ENCODE measurements at regions not wholly inside any gene's neighbourhood (a gene's known extent, or its start where the extent isn't known, plus 50 kb on each side); places are given as distances from the start of the nearest gene placed in this dataset.

GRCh38 chrX:110584083-110584482 lies 211.5 kb downstream of the CHRDL1 start:
- no peak overlapping the region for H3K4ac ChIP-seq (ENCODE audit: low read depth, low read length)
- DNase-seq = no peak
- no peak overlapping the region for H3K18ac ChIP-seq (ENCODE audit: low read length)
- H3K4me1 ChIP-seq (ENCODE audit: control insufficient read depth, low read depth, low read length) = no peaks in the 10 kb centered on the region
- H4K8ac ChIP-seq (ENCODE audit: low read depth, low read length) = no peak overlapping the region
- no peak overlapping the region for H3K23ac ChIP-seq (ENCODE audit: low read length)
- H2BK120ac ChIP-seq (ENCODE audit: low read depth, low read length) = no peak overlapping the region
- H3K56ac ChIP-seq (ENCODE audit: low read length) = no peak overlapping the region
- H3K27ac ChIP-seq (ENCODE audit: low read depth, low read length) = no peak overlapping the region
- no peak overlapping the region for H2BK5ac ChIP-seq (ENCODE audit: low read length)
- H3K4me2 ChIP-seq (ENCODE audit: low read length) = no peak overlapping the region
- no peak overlapping the region for H3K4me3 ChIP-seq (ENCODE audit: low read length)
- WGBS (ENCODE audit: extremely low coverage, insufficient coverage, low lambda C conversion rate) = no CpG with 5 or more reads among the region's 3 CpGs
- H3K9ac ChIP-seq (ENCODE audit: low read length) = no peak overlapping the region
- H3K79me2 ChIP-seq (ENCODE audit: control insufficient read depth, insufficient read depth, low read length) = no peaks in the 10 kb centered on the region
- no peak overlapping the region for H2BK15ac ChIP-seq (replicated peaks; ENCODE audit: low read depth)
- H3K79me1 ChIP-seq (ENCODE audit: low read length) = no peaks in the 10 kb centered on the region
- no peaks in the 10 kb centered on the region for H3K36me3 ChIP-seq (ENCODE audit: control insufficient read depth, insufficient read depth, low read length)
- no peaks in the 10 kb centered on the region for H3K27me3 ChIP-seq (ENCODE audit: insufficient read depth, low read length, poor library complexity)
- H2AK5ac ChIP-seq (ENCODE audit: low read length) = no peak overlapping the region
- no peak overlapping the region for H4K5ac ChIP-seq (ENCODE audit: low read length)

GRCh38 chrX:110588164-110588563 lies 207.5 kb downstream of the CHRDL1 start:
- H2AK5ac ChIP-seq (ENCODE audit: low read length) = no peak overlapping the region
- H3K27ac ChIP-seq (ENCODE audit: low read depth, low read length) = no peak overlapping the region
- H3K23ac ChIP-seq (ENCODE audit: low read length) = no peak overlapping the region
- H4K8ac ChIP-seq (ENCODE audit: low read depth, low read length) = no peak overlapping the region
- H3K36me3 ChIP-seq (ENCODE audit: control insufficient read depth, insufficient read depth, low read length) = no peaks in the 10 kb centered on the region
- no peaks in the 10 kb centered on the region for H3K27me3 ChIP-seq (ENCODE audit: insufficient read depth, low read length, poor library complexity)
- no peak for DNase-seq
- H3K79me1 ChIP-seq (ENCODE audit: low read length) = no peaks in the 10 kb centered on the region
- H3K56ac ChIP-seq (ENCODE audit: low read length) = no peak overlapping the region
- H2BK15ac ChIP-seq (replicated peaks; ENCODE audit: low read depth) = no peak overlapping the region
- H4K5ac ChIP-seq (ENCODE audit: low read length) = no peak overlapping the region
- no peak overlapping the region for H3K4me2 ChIP-seq (ENCODE audit: low read length)
- no peaks in the 10 kb centered on the region for H3K79me2 ChIP-seq (ENCODE audit: control insufficient read depth, insufficient read depth, low read length)
- H3K4ac ChIP-seq (ENCODE audit: low read depth, low read length) = no peak overlapping the region
- H3K18ac ChIP-seq (ENCODE audit: low read length) = no peak overlapping the region
- H3K4me1 ChIP-seq (ENCODE audit: control insufficient read depth, low read depth, low read length) = no peaks in the 10 kb centered on the region
- no peak overlapping the region for H2BK120ac ChIP-seq (ENCODE audit: low read depth, low read length)
- no CpG with 5 or more reads among the region's 2 CpGs for WGBS (ENCODE audit: extremely low coverage, insufficient coverage, low lambda C conversion rate)
- H3K9ac ChIP-seq (ENCODE audit: low read length) = no peak overlapping the region
- H2BK5ac ChIP-seq (ENCODE audit: low read length) = no peak overlapping the region
- H3K4me3 ChIP-seq (ENCODE audit: low read length) = no peak overlapping the region

GRCh38 chrX:110588853-110589252 lies 206.8 kb downstream of the CHRDL1 start:
- Histone ChIP-seq H3K79me1 (ENCODE audit: low read length) (no peaks in the 10 kb centered on the region), H3K18ac (ENCODE audit: low read length) (no peak overlapping the region), H3K4me1 (ENCODE audit: control insufficient read depth, low read depth, low read length) (no peaks in the 10 kb centered on the region), H3K79me2 (ENCODE audit: control insufficient read depth, insufficient read depth, low read length) (no peaks in the 10 kb centered on the region), H3K36me3 (ENCODE audit: control insufficient read depth, insufficient read depth, low read length) (no peaks in the 10 kb centered on the region), H3K4ac (ENCODE audit: low read depth, low read length) (no peak overlapping the region), H3K56ac (ENCODE audit: low read length) (no peak overlapping the region), H3K4me3 (ENCODE audit: low read length) (no peak overlapping the region), H2BK15ac (replicated peaks; ENCODE audit: low read depth) (no peak overlapping the region), H4K8ac (ENCODE audit: low read depth, low read length) (no peak overlapping the region), H4K5ac (ENCODE audit: low read length) (no peak overlapping the region), H3K27ac (ENCODE audit: low read depth, low read length) (no peak overlapping the region), H3K27me3 (ENCODE audit: insufficient read depth, low read length, poor library complexity) (no peaks in the 10 kb centered on the region), H3K4me2 (ENCODE audit: low read length) (no peak overlapping the region), H2BK120ac (ENCODE audit: low read depth, low read length) (no peak overlapping the region), H3K23ac (ENCODE audit: low read length) (no peak overlapping the region), H3K9ac (ENCODE audit: low read length) (no peak overlapping the region), H2AK5ac (ENCODE audit: low read length) (no peak overlapping the region), H2BK5ac (ENCODE audit: low read length) (no peak overlapping the region)
- DNase-seq = no peak
- WGBS (ENCODE audit: extremely low coverage, insufficient coverage, low lambda C conversion rate) = no CpG with 5 or more reads among the region's 2 CpGs

- H3K4me1 ChIP-seq (ENCODE audit: control insufficient read depth, low read depth, low read length) = no peaks in the 10 kb centered on the region
- no peak overlapping the region for H3K4me2 ChIP-seq (ENCODE audit: low read length)
- no peak overlapping the region for H2AK5ac ChIP-seq (ENCODE audit: low read length)
- no peaks in the 10 kb centered on the region for H3K36me3 ChIP-seq (ENCODE audit: control insufficient read depth, insufficient read depth, low read length)
- H3K27ac ChIP-seq (ENCODE audit: low read depth, low read length) = no peak overlapping the region
- H2BK15ac ChIP-seq (replicated peaks; ENCODE audit: low read depth) = no peak overlapping the region
- H3K4me3 ChIP-seq (ENCODE audit: low read length) = no peak overlapping the region
- no peak overlapping the region for H3K9ac ChIP-seq (ENCODE audit: low read length)
- H2BK120ac ChIP-seq (ENCODE audit: low read depth, low read length) = no peak overlapping the region
- DNase-seq = peak; percentile 2
- no peaks in the 10 kb centered on the region for H3K27me3 ChIP-seq (ENCODE audit: insufficient read depth, low read length, poor library complexity)
- H3K79me2 ChIP-seq (ENCODE audit: control insufficient read depth, insufficient read depth, low read length) = no peaks in the 10 kb centered on the region
- H2BK5ac ChIP-seq (ENCODE audit: low read length) = no peak overlapping the region
- H4K8ac ChIP-seq (ENCODE audit: low read depth, low read length) = no peak overlapping the region
- no peak overlapping the region for H3K23ac ChIP-seq (ENCODE audit: low read length)
- H3K56ac ChIP-seq (ENCODE audit: low read length) = no peak overlapping the region
- no peak overlapping the region for H3K18ac ChIP-seq (ENCODE audit: low read length)
- no peak overlapping the region for H3K4ac ChIP-seq (ENCODE audit: low read depth, low read length)
- no peaks in the 10 kb centered on the region for H3K79me1 ChIP-seq (ENCODE audit: low read length)
- no CpG with 5 or more reads among the region's 8 CpGs for WGBS (ENCODE audit: extremely low coverage, insufficient coverage, low lambda C conversion rate)
- H4K5ac ChIP-seq (ENCODE audit: low read length) = no peak overlapping the region
Measured at GRCh38 chrX:110600745-110601310, 194.8 kb downstream of the CHRDL1 start.

- Histone ChIP-seq H3K79me1 (ENCODE audit: low read length) (no peaks in the 10 kb centered on the region), H3K27ac (ENCODE audit: low read depth, low read length) (no peak overlapping the region), H2BK120ac (ENCODE audit: low read depth, low read length) (no peak overlapping the region), H3K4me1 (ENCODE audit: control insufficient read depth, low read depth, low read length) (no peaks in the 10 kb centered on the region), H3K4me3 (ENCODE audit: low read length) (no peak overlapping the region), H4K8ac (ENCODE audit: low read depth, low read length) (no peak overlapping the region), H4K5ac (ENCODE audit: low read length) (no peak overlapping the region), H3K79me2 (ENCODE audit: control insufficient read depth, insufficient read depth, low read length) (no peaks in the 10 kb centered on the region), H3K23ac (ENCODE audit: low read length) (no peak overlapping the region), H3K36me3 (ENCODE audit: control insufficient read depth, insufficient read depth, low read length) (no peaks in the 10 kb centered on the region), H3K18ac (ENCODE audit: low read length) (no peak overlapping the region), H3K4me2 (ENCODE audit: low read length) (no peak overlapping the region), H2AK5ac (ENCODE audit: low read length) (no peak overlapping the region), H3K4ac (ENCODE audit: low read depth, low read length) (no peak overlapping the region), H2BK15ac (replicated peaks; ENCODE audit: low read depth) (no peak overlapping the region), H3K9ac (ENCODE audit: low read length) (no peak overlapping the region), H3K56ac (ENCODE audit: low read length) (no peak overlapping the region), H3K27me3 (ENCODE audit: insufficient read depth, low read length, poor library complexity) (no peaks in the 10 kb centered on the region), H2BK5ac (ENCODE audit: low read length) (no peak overlapping the region)
- no peak for DNase-seq
Measured at GRCh38 chrX:110614596-110614995, 181.0 kb downstream of the CHRDL1 start.
